HEK293 (cell line): ENCODE measurements at regions not wholly inside any gene's neighbourhood (a gene's known extent, or its start where the extent isn't known, plus 50 kb on each side); places are given as distances from the start of the nearest gene placed in this dataset.

Source experiments
- CTCF ChIP-seq: fragments of 450-650 bp; formaldehyde crosslinking; IDR thresholded peaks from 2 replicates; pipeline ENCODE4 v1.5.1; 2016; ENCODE audit warnings: missing biosample characterization, missing genetic modification characterization
- PBX3 ChIP-seq: sonication (generic); formaldehyde crosslinking; IDR thresholded peaks from 2 replicates; pipeline ENCODE4 v1.8.1; 2022; ENCODE audit warnings: mild to moderate bottlenecking, moderate library complexity, missing genetic modification reagents
- ZNF121 ChIP-seq: fragments of 450-650 bp; formaldehyde crosslinking; IDR thresholded peaks from 2 replicates; pipeline ENCODE4 v1.5.1; 2016; ENCODE audit warnings: missing biosample characterization, missing genetic modification characterization
- ZNF292 ChIP-seq: fragments of 450-650 bp; formaldehyde crosslinking; IDR thresholded peaks from 2 replicates; pipeline ENCODE4 v1.5.1; 2016; ENCODE audit warnings: low read depth, missing biosample characterization, missing genetic modification characterization, borderline replicate concordance
- ZNF777 ChIP-seq: fragments of 450-650 bp; formaldehyde crosslinking; IDR thresholded peaks from 2 replicates; pipeline ENCODE4 v1.5.1; 2017; ENCODE audit warnings: missing biosample characterization, missing genetic modification characterization, borderline replicate concordance

- TF ChIP-seq ZNF777 (tag by site-specific recombination) (no peak), ZNF121 (tag by site-specific recombination) (no peak), CTCF (no peak), ZNF292 (no peak), PBX3 (no peak)
Measured at GRCh38 chr2:228247335-228247734, 65.8 kb upstream of the SPHKAP start.
